Neural cell (in vitro differentiated cells): ENCODE measurements at regions not wholly inside any gene's neighbourhood (a gene's known extent, or its start where the extent isn't known, plus 50 kb on each side); places are given as distances from the start of the nearest gene placed in this dataset.

ENCODE experiments used
- H2AFZ ChIP-seq: fragments of 200-600, 300-800 bp; sonication (generic), shearing (Covaris generic); 2 replicates; pipeline ENCODE4 v1.6.0; 2014; ENCODE audit warnings: low read depth, mild to moderate bottlenecking, antibody characterized with exemption, low read length, moderate library complexity
- H3F3A ChIP-seq: fragments of 200-600 bp; shearing (Covaris generic); 2 replicates; pipeline ENCODE4 v1.6.1; 2016; ENCODE audit warnings: mild to moderate bottlenecking, moderate library complexity, mixed read lengths, antibody characterized with exemption, low read length; ENCODE audit not compliant: insufficient read depth, poor library complexity, severe bottlenecking
- H3K27ac ChIP-seq: fragments of 200-600, 300-800 bp; sonication (generic), shearing (Covaris generic); 2 replicates; pipeline ENCODE4 v1.5.1; 2014; ENCODE audit warnings: mild to moderate bottlenecking, low read length, moderate library complexity
- H3K27me3 ChIP-seq: fragments of 300-800, 200-600 bp; sonication (generic), shearing (Covaris generic); 2 replicates; pipeline ENCODE4 v1.6.0; 2014; ENCODE audit warnings: mild to moderate bottlenecking, low read depth, low read length, moderate library complexity; ENCODE audit not compliant: insufficient read depth
- H3K36me3 ChIP-seq: fragments of 300-800, 200-600 bp; sonication (generic), shearing (Covaris generic); 2 replicates; pipeline ENCODE4 v1.5.1; 2014; ENCODE audit warnings: mild to moderate bottlenecking, antibody characterized with exemption, low read length, moderate library complexity; ENCODE audit not compliant: insufficient read depth
- H3K4me2 ChIP-seq: fragments of 300-800, 200-600 bp; sonication (generic), shearing (Covaris generic); 2 replicates; pipeline ENCODE4 v1.6.0; 2014; ENCODE audit warnings: mild to moderate bottlenecking, low read length
- H3K4me3 ChIP-seq: fragments of 300-800, 200-600 bp; sonication (generic), shearing (Covaris generic); 2 replicates; pipeline ENCODE4 v1.5.1; 2014; ENCODE audit warnings: mild to moderate bottlenecking, low read length, moderate library complexity
- H3K79me2 ChIP-seq: fragments of 200-600 bp; shearing (Covaris generic); replicated peaks from 2 replicates; pipeline ENCODE4 v1.6.0; 2014; ENCODE audit warnings: mild to moderate bottlenecking, low read length, moderate library complexity; ENCODE audit not compliant: insufficient read depth
- H3K9ac ChIP-seq: fragments of 300-800, 200-600 bp; sonication (generic), shearing (Covaris generic); 2 replicates; pipeline ENCODE4 v1.6.1; 2016; ENCODE audit warnings: mild to moderate bottlenecking, low read length, mixed read lengths
- H3K9me2 ChIP-seq: fragments of 200-600 bp; shearing (Covaris generic); 2 replicates; pipeline ENCODE4 v1.6.1; 2016; ENCODE audit warnings: mild to moderate bottlenecking, low read length, mixed read lengths; ENCODE audit not compliant: insufficient read depth
- H3K9me3 ChIP-seq: fragments of 200-600, 300-800 bp; sonication (generic), shearing (Covaris generic); 2 replicates; pipeline ENCODE4 v1.6.1; 2016; ENCODE audit warnings: mild to moderate bottlenecking, mixed run types, low read length, moderate library complexity, mixed read lengths
- H4K20me1 ChIP-seq: fragments of 200-600 bp; shearing (Covaris generic); 2 replicates; pipeline ENCODE4 v1.6.1; 2016; ENCODE audit warnings: mild to moderate bottlenecking, mixed run types; ENCODE audit not compliant: insufficient read depth
- EP300 ChIP-seq: fragments of 450-650 bp; conservative IDR thresholded peaks from 2 replicates; pipeline ENCODE4 v1.6.1; 2014; ENCODE audit warnings: antibody characterized with exemption, mild to moderate bottlenecking, moderate library complexity; ENCODE audit not compliant: poor library complexity, severe bottlenecking
- EZH2 ChIP-seq: fragments of 200-600, 300-800 bp; shearing (Covaris generic), sonication (generic); IDR thresholded peaks from 2 replicates; pipeline ENCODE4 v1.6.1; 2014; ENCODE audit warnings: antibody characterized with exemption, low read length, borderline replicate concordance, mild to moderate bottlenecking; ENCODE audit not compliant: insufficient read depth, poor library complexity, severe bottlenecking
- MXI1 ChIP-seq: fragments of 450-650 bp; conservative IDR thresholded peaks from 2 replicates; pipeline ENCODE4 v1.6.1; 2014; ENCODE audit warnings: antibody characterized with exemption, mild to moderate bottlenecking; ENCODE audit not compliant: poor library complexity, severe bottlenecking
- POLR2AphosphoS5 ChIP-seq: IDR thresholded peaks from 2 replicates; pipeline ENCODE4 v1.6.1; 2012
- SMC3 ChIP-seq: fragments of 450-650 bp; conservative IDR thresholded peaks from 2 replicates; pipeline ENCODE4 v1.6.1; 2014; ENCODE audit warnings: antibody characterized with exemption, mild to moderate bottlenecking, moderate library complexity; ENCODE audit not compliant: poor library complexity
- TAF1 ChIP-seq: IDR thresholded peaks from 2 replicates; pipeline ENCODE4 v1.6.1; 2012; ENCODE audit warnings: low read depth
- TF ChIP-seq, protein P1 (sequence below): IDR thresholded peaks from 2 replicates; pipeline ENCODE4 v1.6.1; 2012; ENCODE audit warnings: borderline replicate concordance
- TF ChIP-seq, protein P2 (sequence below): fragments of 450-650 bp; IDR thresholded peaks from 2 replicates; pipeline ENCODE4 v1.5.1; 2014; ENCODE audit warnings: antibody characterized with exemption, mild to moderate bottlenecking, moderate library complexity; ENCODE audit not compliant: poor library complexity, severe bottlenecking

DNA sequence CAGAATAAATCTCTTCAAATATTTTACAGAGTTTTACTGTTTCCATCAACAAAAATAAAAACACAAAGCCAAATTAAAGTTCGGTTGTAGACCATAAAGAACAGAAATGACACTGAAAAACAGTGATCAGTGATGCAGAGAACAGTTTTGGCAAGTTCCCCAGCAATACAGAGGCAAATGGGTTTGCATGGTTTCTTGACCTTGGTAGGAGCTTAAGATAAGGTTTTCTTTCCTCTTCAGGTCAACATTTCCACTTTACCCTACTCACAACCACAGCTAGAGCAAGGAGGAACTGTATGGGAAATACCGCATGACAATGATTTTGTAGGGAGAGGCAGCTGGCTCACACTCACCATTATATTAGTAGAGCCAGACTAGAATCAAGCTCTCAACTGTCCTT lies 199.5 kb downstream of the SH2D4B start:
- no peaks in the 10 kb centered on the region for H3K36me3 ChIP-seq
- no peaks in the 10 kb centered on the region for H3F3A ChIP-seq
- TF ChIP-seq, protein P1, sequence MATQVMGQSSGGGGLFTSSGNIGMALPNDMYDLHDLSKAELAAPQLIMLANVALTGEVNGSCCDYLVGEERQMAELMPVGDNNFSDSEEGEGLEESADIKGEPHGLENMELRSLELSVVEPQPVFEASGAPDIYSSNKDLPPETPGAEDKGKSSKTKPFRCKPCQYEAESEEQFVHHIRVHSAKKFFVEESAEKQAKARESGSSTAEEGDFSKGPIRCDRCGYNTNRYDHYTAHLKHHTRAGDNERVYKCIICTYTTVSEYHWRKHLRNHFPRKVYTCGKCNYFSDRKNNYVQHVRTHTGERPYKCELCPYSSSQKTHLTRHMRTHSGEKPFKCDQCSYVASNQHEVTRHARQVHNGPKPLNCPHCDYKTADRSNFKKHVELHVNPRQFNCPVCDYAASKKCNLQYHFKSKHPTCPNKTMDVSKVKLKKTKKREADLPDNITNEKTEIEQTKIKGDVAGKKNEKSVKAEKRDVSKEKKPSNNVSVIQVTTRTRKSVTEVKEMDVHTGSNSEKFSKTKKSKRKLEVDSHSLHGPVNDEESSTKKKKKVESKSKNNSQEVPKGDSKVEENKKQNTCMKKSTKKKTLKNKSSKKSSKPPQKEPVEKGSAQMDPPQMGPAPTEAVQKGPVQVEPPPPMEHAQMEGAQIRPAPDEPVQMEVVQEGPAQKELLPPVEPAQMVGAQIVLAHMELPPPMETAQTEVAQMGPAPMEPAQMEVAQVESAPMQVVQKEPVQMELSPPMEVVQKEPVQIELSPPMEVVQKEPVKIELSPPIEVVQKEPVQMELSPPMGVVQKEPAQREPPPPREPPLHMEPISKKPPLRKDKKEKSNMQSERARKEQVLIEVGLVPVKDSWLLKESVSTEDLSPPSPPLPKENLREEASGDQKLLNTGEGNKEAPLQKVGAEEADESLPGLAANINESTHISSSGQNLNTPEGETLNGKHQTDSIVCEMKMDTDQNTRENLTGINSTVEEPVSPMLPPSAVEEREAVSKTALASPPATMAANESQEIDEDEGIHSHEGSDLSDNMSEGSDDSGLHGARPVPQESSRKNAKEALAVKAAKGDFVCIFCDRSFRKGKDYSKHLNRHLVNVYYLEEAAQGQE: no peak
- TF ChIP-seq EP300 (no peak), MXI1 (no peak), POLR2AphosphoS5 (no peak), TAF1 (no peak)
- H4K20me1 ChIP-seq: no peaks in the 10 kb centered on the region
- no peaks in the 10 kb centered on the region for H3K9me2 ChIP-seq
- H3K27me3 ChIP-seq: no peaks in the 10 kb centered on the region
- no peak overlapping the region for H2AFZ ChIP-seq
- no peak overlapping the region for H3K4me3 ChIP-seq
- no peaks in the 10 kb centered on the region for H3K79me2 ChIP-seq
- no peak overlapping the region for H3K27ac ChIP-seq
- no peak overlapping the region for H3K9ac ChIP-seq
- H3K4me2 ChIP-seq: no peak overlapping the region
- H3K9me3 ChIP-seq: no peaks in the 10 kb centered on the region

DNA sequence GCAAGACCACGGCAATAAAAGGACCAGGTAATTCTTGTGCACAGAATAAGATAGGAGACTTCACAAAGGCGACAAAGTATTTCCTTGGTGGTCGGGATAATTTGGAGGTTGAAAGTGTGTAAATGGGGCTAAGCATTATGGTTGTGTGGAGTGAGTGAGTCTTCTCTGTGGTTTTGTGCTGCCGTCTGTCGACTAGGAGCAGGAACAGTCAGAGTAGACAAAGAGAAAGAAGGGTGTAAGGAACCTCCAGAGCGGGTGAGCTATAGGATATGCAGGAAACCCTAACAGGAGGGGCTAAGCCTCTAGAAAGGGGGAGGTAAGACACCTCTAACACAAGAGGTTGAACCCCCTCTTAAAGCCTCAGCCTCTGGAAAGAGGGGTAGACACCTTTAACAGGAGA lies 201.6 kb downstream of the SH2D4B start:
- Histone ChIP-seq H3K9me2 (no peaks in the 10 kb centered on the region), H3K4me3 (no peak overlapping the region), H2AFZ (no peak overlapping the region), H3K4me2 (no peak overlapping the region), H3K27me3 (no peaks in the 10 kb centered on the region), H3K36me3 (no peaks in the 10 kb centered on the region), H3K79me2 (no peaks in the 10 kb centered on the region), H3F3A (no peaks in the 10 kb centered on the region), H3K27ac (no peak overlapping the region), H4K20me1 (no peaks in the 10 kb centered on the region), H3K9ac (no peak overlapping the region), H3K9me3 (no peaks in the 10 kb centered on the region)
- TF ChIP-seq, protein P1: no peak
- TF ChIP-seq POLR2AphosphoS5: no peak
- TF ChIP-seq EZH2: no peak
- no peak for TF ChIP-seq EP300
- TF ChIP-seq, protein P2, sequence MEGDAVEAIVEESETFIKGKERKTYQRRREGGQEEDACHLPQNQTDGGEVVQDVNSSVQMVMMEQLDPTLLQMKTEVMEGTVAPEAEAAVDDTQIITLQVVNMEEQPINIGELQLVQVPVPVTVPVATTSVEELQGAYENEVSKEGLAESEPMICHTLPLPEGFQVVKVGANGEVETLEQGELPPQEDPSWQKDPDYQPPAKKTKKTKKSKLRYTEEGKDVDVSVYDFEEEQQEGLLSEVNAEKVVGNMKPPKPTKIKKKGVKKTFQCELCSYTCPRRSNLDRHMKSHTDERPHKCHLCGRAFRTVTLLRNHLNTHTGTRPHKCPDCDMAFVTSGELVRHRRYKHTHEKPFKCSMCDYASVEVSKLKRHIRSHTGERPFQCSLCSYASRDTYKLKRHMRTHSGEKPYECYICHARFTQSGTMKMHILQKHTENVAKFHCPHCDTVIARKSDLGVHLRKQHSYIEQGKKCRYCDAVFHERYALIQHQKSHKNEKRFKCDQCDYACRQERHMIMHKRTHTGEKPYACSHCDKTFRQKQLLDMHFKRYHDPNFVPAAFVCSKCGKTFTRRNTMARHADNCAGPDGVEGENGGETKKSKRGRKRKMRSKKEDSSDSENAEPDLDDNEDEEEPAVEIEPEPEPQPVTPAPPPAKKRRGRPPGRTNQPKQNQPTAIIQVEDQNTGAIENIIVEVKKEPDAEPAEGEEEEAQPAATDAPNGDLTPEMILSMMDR: no peak
- no peak for TF ChIP-seq MXI1
- TF ChIP-seq SMC3: no peak
- TF ChIP-seq TAF1: no peak
